DND-41 (cell line): ENCODE measurements at regions not wholly inside any gene's neighbourhood (a gene's known extent, or its start where the extent isn't known, plus 50 kb on each side); places are given as distances from the start of the nearest gene placed in this dataset.

Source experiments
- CTCF ChIP-seq: IDR thresholded peaks from 2 replicates; pipeline ENCODE4 v1.5.1; 2012; ENCODE audit warnings: borderline replicate concordance, low read length, moderate library complexity, mild to moderate bottlenecking; ENCODE audit not compliant: poor library complexity, severe bottlenecking; ENCODE audit errors: extremely low read depth
- EZH2 ChIP-seq: IDR thresholded peaks from 3 replicates; pipeline ENCODE4 v1.6.1; 2012; ENCODE audit warnings: borderline replicate concordance, low read depth, mild to moderate bottlenecking, moderate library complexity, low read length, inconsistent platforms; ENCODE audit not compliant: severe bottlenecking

GRCh38 chr12:46087916-46088439 is 97.6 kb upstream of the SCAF11 start:
- TF ChIP-seq CTCF (no peak), EZH2 (no peak)
